HUES48 (cell line): ENCODE measurements at regions not wholly inside any gene's neighbourhood (a gene's known extent, or its start where the extent isn't known, plus 50 kb on each side); places are given as distances from the start of the nearest gene placed in this dataset.

Source experiments
- H3K27ac ChIP-seq: one replicate; pipeline ENCODE4 v1.7.0; 2013; ENCODE audit warnings: low read depth, low read length, inconsistent platforms
- H3K27me3 ChIP-seq: 2 replicates; pipeline ENCODE4 v1.6.1; 2013; ENCODE audit warnings: mild to moderate bottlenecking, low read length; ENCODE audit not compliant: control insufficient read depth, insufficient read depth
- H3K36me3 ChIP-seq: 2 replicates; pipeline ENCODE4 v1.6.1; 2013; ENCODE audit warnings: low read length; ENCODE audit not compliant: control insufficient read depth, insufficient read depth
- H3K4me1 ChIP-seq: 2 replicates; pipeline ENCODE4 v1.6.1; 2013; ENCODE audit warnings: mild to moderate bottlenecking, low read length; ENCODE audit not compliant: control insufficient read depth, insufficient read depth
- H3K4me3 ChIP-seq: 2 replicates; pipeline ENCODE4 v1.5.1; 2013; ENCODE audit warnings: mild to moderate bottlenecking, low read depth, low read length
- H3K9ac ChIP-seq: 2 replicates; pipeline ENCODE4 v1.6.1; 2013; ENCODE audit warnings: mild to moderate bottlenecking, low read depth, low read length, moderate library complexity
- H3K9me3 ChIP-seq: 2 replicates; pipeline ENCODE4 v1.6.1; 2013; ENCODE audit warnings: low read length; ENCODE audit not compliant: control insufficient read depth, insufficient read depth

- Histone ChIP-seq H3K9ac (no peak overlapping the region), H3K4me1 (peaks cover 34% of the 10 kb centered on the region), H3K9me3 (no peaks in the 10 kb centered on the region), H3K27me3 (no peaks in the 10 kb centered on the region), H3K27ac (no peak overlapping the region), H3K4me3 (no peak overlapping the region), H3K36me3 (no peaks in the 10 kb centered on the region)
Measured at GRCh38 chr2:111709321-111709720, 174.7 kb downstream of the ANAPC1 start.

- Histone ChIP-seq H3K36me3 (no peaks in the 10 kb centered on the region), H3K9me3 (no peaks in the 10 kb centered on the region), H3K4me3 (no peak overlapping the region), H3K9ac (no peak overlapping the region), H3K27me3 (no peaks in the 10 kb centered on the region), H3K4me1 (peaks cover 32% of the 10 kb centered on the region), H3K27ac (no peak overlapping the region)
Measured at GRCh38 chr2:111710085-111710484, 173.9 kb downstream of the ANAPC1 start.

GRCh38 chr2:111710613-111711012, 173.4 kb downstream of the ANAPC1 start:
- Histone ChIP-seq H3K36me3 (no peaks in the 10 kb centered on the region), H3K4me1 (peaks cover 26% of the 10 kb centered on the region), H3K9me3 (no peaks in the 10 kb centered on the region), H3K9ac (no peak overlapping the region), H3K4me3 (no peak overlapping the region), H3K27me3 (no peaks in the 10 kb centered on the region), H3K27ac (no peak overlapping the region)

- no peaks in the 10 kb centered on the region for H3K36me3 ChIP-seq
- H3K9ac ChIP-seq = no peak overlapping the region
- no peak overlapping the region for H3K4me3 ChIP-seq
- H3K9me3 ChIP-seq = no peaks in the 10 kb centered on the region
- H3K4me1 ChIP-seq = peaks cover 21% of the 10 kb centered on the region
- H3K27ac ChIP-seq = no peak overlapping the region
- no peaks in the 10 kb centered on the region for H3K27me3 ChIP-seq
Measured at GRCh38 chr2:111711270-111711669, 172.7 kb downstream of the ANAPC1 start.

- no peak overlapping the region for H3K4me3 ChIP-seq
- no peaks in the 10 kb centered on the region for H3K9me3 ChIP-seq
- H3K9ac ChIP-seq = no peak overlapping the region
- H3K27me3 ChIP-seq = no peaks in the 10 kb centered on the region
- no peaks in the 10 kb centered on the region for H3K36me3 ChIP-seq
- no peak overlapping the region for H3K27ac ChIP-seq
- H3K4me1 ChIP-seq = peaks cover 16% of the 10 kb centered on the region
Measured at GRCh38 chr2:111712361-111712760, 171.6 kb downstream of the ANAPC1 start.

- Histone ChIP-seq H3K27ac (no peak overlapping the region), H3K9me3 (no peaks in the 10 kb centered on the region), H3K4me3 (no peak overlapping the region), H3K4me1 (peaks cover 16% of the 10 kb centered on the region), H3K36me3 (no peaks in the 10 kb centered on the region), H3K27me3 (no peaks in the 10 kb centered on the region), H3K9ac (no peak overlapping the region)
Measured at GRCh38 chr2:111712940-111713515, 171.0 kb downstream of the ANAPC1 start.

- H3K4me3 ChIP-seq = no peak overlapping the region
- no peaks in the 10 kb centered on the region for H3K36me3 ChIP-seq
- peaks cover 4% of the 10 kb centered on the region for H3K4me1 ChIP-seq
- no peak overlapping the region for H3K9ac ChIP-seq
- H3K27me3 ChIP-seq = no peaks in the 10 kb centered on the region
- H3K27ac ChIP-seq = no peak overlapping the region
- no peaks in the 10 kb centered on the region for H3K9me3 ChIP-seq
Measured at GRCh38 chr2:111715987-111716904, 167.7 kb downstream of the ANAPC1 start.

- Histone ChIP-seq H3K4me3 (no peak overlapping the region), H3K9ac (no peak overlapping the region), H3K36me3 (no peaks in the 10 kb centered on the region), H3K27me3 (no peaks in the 10 kb centered on the region), H3K4me1 (no peaks in the 10 kb centered on the region), H3K9me3 (no peaks in the 10 kb centered on the region), H3K27ac (no peak overlapping the region)
Measured at GRCh38 chr2:111716905-111717775, 166.9 kb downstream of the ANAPC1 start.
